ENCODE measurements at regions not wholly inside any gene's neighbourhood (a gene's known extent, or its start where the extent isn't known, plus 50 kb on each side); places are given as distances from the start of the nearest gene placed in this dataset.
A peak's percentile ranks its signal among the peaks of the same experiment; 100 is the strongest.

DNA sequence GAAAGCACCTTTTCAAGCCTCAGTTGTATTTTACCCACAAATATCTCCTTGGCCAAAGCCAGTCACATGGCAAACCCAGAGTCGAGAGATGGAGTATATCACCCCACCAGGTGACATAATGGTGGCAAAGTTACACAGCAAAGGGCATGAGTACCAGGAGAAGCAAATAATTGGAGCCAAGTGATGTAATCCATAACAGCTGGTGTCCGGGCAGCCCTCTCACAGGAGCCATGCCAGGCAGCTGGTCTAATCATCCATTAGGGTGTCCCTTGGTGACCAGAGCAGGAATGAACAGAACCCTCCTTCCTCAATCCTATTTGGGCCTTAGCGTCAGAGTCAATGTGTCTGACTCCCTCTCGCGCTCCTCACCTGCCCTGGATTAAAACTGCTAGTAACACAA lies 272.1 kb downstream of the LRFN2 start:
- 92% methylated on average over 5 of the region's 5 CpGs for WGBS
- H3K27ac ChIP-seq, result no peak overlapping the region
- H3K4me3 ChIP-seq, result no peak overlapping the region
- peaks cover 5% of the 10 kb centered on the region for H3K27me3 ChIP-seq (replicated peaks; ENCODE audit: insufficient read depth)
- no peak for DNase-seq (ENCODE audit: low spot score)
- TF ChIP-seq POLR2AphosphoS5 (IDR thresholded peaks at IDR 0.05) (no peak), CTCF (IDR thresholded peaks at IDR 0.05) (no peak), POLR2A (IDR thresholded peaks at IDR 0.05) (no peak)
- H3K4me1 ChIP-seq (replicated peaks), result no peaks in the 10 kb centered on the region
- intact Hi-C loops (cut with DNase I), result no loop called here
- H3K9me3 ChIP-seq, result no peaks in the 10 kb centered on the region
- no peaks in the 10 kb centered on the region for H3K36me3 ChIP-seq

GRCh38 chr6:40313582-40313981 lies 273.6 kb downstream of the LRFN2 start:
- no peaks in the 10 kb centered on the region for H3K4me1 ChIP-seq (replicated peaks)
- intact Hi-C loops (cut with DNase I), result no loop called here
- DNase-seq (ENCODE audit: low spot score), result no peak
- H3K9me3 ChIP-seq, result no peaks in the 10 kb centered on the region
- no peak overlapping the region for H3K4me3 ChIP-seq
- H3K27me3 ChIP-seq (replicated peaks; ENCODE audit: insufficient read depth), result peaks cover 6% of the 10 kb centered on the region
- no peaks in the 10 kb centered on the region for H3K36me3 ChIP-seq
- H3K27ac ChIP-seq, result no peak overlapping the region
- no peak for TF ChIP-seq POLR2A (IDR thresholded peaks at IDR 0.05)
- no peak for TF ChIP-seq POLR2AphosphoS5 (IDR thresholded peaks at IDR 0.05)
- no peak for TF ChIP-seq CTCF (IDR thresholded peaks at IDR 0.05)

- WGBS, result 80% methylated on average over 5 of the region's 5 CpGs
- no peaks in the 10 kb centered on the region for H3K36me3 ChIP-seq
- no peaks in the 10 kb centered on the region for H3K4me1 ChIP-seq (replicated peaks)
- TF ChIP-seq POLR2A (IDR thresholded peaks at IDR 0.05), result no peak
- TF ChIP-seq CTCF (IDR thresholded peaks at IDR 0.05), result no peak
- TF ChIP-seq POLR2AphosphoS5 (IDR thresholded peaks at IDR 0.05), result no peak
- DNase-seq (ENCODE audit: low spot score), result no peak
- peaks cover 7% of the 10 kb centered on the region for H3K27me3 ChIP-seq (replicated peaks; ENCODE audit: insufficient read depth)
- no peak overlapping the region for H3K4me3 ChIP-seq
- intact Hi-C loops (cut with DNase I), result no loop called here
- no peaks in the 10 kb centered on the region for H3K9me3 ChIP-seq
- H3K27ac ChIP-seq, result no peak overlapping the region
Measured at GRCh38 chr6:40312213-40313015, 274.8 kb downstream of the LRFN2 start.

DNA sequence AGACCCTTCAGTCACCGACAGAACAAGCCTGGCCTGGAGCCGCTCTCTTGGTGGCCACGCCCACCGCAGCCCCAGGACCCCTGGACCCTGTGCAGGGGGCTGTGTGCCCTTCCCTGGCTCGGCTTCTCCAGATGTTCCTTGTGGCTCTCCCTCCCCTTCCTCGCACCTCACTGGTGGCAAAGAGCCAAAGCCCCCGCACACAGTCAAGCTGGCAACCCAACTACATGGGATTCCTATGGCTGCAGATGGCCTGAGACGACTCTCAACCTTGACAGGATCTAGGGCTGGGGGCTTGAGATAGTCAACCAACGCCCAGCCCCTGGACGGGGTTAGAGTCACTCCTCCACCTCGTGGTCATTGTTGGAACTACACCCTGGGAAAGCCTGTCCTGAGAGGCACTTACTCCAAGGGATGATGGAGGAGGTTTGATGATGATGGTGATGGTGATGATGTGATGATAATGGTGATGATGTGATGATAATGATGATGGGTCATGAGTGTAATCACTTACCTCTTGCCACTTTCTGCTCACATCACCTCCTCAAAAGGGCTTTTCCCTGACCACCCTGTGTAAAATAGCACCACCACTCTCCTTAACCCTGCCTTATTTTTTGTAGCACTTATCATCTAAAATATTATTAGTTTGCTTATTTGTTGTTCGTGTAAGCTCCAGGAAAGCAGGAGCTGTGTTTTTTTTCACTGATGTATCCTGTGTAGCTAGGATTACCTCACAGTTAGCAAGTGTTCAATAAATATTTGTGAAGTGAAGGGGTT lies 278.4 kb downstream of the LRFN2 start:
- Histone ChIP-seq H3K27me3 (replicated peaks; ENCODE audit: insufficient read depth) (peaks cover 4% of the 10 kb centered on the region), H3K4me1 (replicated peaks) (no peaks in the 10 kb centered on the region), H3K4me3 (no peak overlapping the region), H3K27ac (no peak overlapping the region), H3K9me3 (no peaks in the 10 kb centered on the region), H3K36me3 (no peaks in the 10 kb centered on the region)
- 8% methylated on average over 12 of the region's 12 CpGs for WGBS
- TF ChIP-seq POLR2A (IDR thresholded peaks at IDR 0.05) (no peak), CTCF (IDR thresholded peaks at IDR 0.05) (peak; percentile 83 to 92 (median 87))
- peak; percentile 21 for DNase-seq (ENCODE audit: low spot score)
- intact Hi-C loops (cut with DNase I), result loop anchor here (10.0 kb wide), 1 partner anchor 324 kb away; no protein-coding TSS in a partner anchor
